ENCODE measurements at regions not wholly inside any gene's neighbourhood (a gene's known extent, or its start where the extent isn't known, plus 50 kb on each side); places are given as distances from the start of the nearest gene placed in this dataset.

DNA sequence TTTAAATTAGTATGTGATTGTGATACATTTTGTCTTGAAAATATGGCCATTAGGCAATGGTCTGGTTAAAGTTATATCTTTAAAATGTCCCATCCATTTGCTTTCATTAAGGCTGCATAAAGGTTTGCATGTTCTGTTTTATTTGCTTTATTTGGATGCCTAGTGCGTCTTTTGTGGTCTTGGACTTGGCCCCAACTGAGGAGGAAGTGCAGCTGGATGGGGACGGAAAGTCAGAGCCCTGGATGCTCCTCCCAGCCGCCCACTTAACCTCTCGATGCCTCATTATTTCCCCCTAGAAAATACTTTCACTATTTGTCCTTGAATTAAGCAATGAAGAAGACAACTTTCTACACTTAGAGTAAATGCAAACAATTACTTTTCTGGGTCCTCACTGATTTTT is 898.2 kb downstream of the MCTP2 start:
- TF ChIP-seq, protein P1, sequence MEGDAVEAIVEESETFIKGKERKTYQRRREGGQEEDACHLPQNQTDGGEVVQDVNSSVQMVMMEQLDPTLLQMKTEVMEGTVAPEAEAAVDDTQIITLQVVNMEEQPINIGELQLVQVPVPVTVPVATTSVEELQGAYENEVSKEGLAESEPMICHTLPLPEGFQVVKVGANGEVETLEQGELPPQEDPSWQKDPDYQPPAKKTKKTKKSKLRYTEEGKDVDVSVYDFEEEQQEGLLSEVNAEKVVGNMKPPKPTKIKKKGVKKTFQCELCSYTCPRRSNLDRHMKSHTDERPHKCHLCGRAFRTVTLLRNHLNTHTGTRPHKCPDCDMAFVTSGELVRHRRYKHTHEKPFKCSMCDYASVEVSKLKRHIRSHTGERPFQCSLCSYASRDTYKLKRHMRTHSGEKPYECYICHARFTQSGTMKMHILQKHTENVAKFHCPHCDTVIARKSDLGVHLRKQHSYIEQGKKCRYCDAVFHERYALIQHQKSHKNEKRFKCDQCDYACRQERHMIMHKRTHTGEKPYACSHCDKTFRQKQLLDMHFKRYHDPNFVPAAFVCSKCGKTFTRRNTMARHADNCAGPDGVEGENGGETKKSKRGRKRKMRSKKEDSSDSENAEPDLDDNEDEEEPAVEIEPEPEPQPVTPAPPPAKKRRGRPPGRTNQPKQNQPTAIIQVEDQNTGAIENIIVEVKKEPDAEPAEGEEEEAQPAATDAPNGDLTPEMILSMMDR (IDR thresholded peaks at IDR 0.05; ENCODE audit: low read depth, low read length): no peak
- H3K4me3 ChIP-seq (ENCODE audit: low read depth, low read length): no peak overlapping the region

- TF ChIP-seq, protein P1 (IDR thresholded peaks at IDR 0.05; ENCODE audit: low read depth, low read length): no peak
- H3K4me3 ChIP-seq (ENCODE audit: low read depth, low read length): no peak overlapping the region
Observed at GRCh38 chr15:95131131-95131556, 899.8 kb downstream of the MCTP2 start.

GRCh38 chr15:95132774-95133173 is 901.4 kb downstream of the MCTP2 start:
- TF ChIP-seq, protein P1 (IDR thresholded peaks at IDR 0.05; ENCODE audit: low read depth, low read length): no peak
- no peak overlapping the region for H3K4me3 ChIP-seq (ENCODE audit: low read depth, low read length)

DNA sequence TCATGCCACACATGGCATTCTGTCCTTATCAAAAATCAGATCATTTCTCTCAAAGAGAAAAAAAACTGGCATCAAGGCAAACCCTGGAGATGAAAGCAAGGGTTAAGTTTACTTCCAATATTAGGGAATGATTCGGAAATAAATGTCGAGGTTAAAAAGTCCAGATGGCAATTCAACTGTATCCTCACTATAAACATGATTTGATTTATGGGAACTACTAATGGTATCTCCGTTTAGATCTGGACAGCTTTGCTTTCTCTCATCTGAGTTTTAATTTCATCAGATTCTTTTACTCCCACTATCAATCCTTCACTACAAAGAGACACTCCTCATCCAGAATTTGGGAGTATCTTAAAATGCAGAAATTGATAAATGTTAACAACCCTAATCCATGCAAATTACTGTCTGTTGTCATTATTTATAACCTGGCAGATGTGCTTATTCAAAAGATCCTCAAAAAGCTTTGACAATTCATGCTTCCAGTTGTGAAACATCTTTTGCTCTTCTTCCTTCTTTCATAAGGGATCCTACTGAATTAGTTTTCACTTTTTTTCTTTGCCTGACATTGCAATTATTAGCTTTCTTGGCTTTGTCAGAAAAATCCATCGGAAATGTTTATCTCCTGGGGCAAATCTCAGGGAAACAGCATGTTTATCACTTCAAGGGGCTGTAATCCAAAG is 903.2 kb downstream of the MCTP2 start:
- no peak overlapping the region for H3K4me3 ChIP-seq (ENCODE audit: low read depth, low read length)
- TF ChIP-seq, protein P1 (IDR thresholded peaks at IDR 0.05; ENCODE audit: low read depth, low read length): no peak

GRCh38 chr15:95138604-95139270 is 907.4 kb downstream of the MCTP2 start:
- TF ChIP-seq, protein P1 (IDR thresholded peaks at IDR 0.05; ENCODE audit: low read depth, low read length): no peak
- H3K4me3 ChIP-seq (ENCODE audit: low read depth, low read length): no peak overlapping the region

- no peak overlapping the region for H3K4me3 ChIP-seq (ENCODE audit: low read depth, low read length)
- TF ChIP-seq, protein P1 (IDR thresholded peaks at IDR 0.05; ENCODE audit: low read depth, low read length): no peak
Observed at GRCh38 chr15:95141486-95141885, 910.1 kb downstream of the MCTP2 start.

DNA sequence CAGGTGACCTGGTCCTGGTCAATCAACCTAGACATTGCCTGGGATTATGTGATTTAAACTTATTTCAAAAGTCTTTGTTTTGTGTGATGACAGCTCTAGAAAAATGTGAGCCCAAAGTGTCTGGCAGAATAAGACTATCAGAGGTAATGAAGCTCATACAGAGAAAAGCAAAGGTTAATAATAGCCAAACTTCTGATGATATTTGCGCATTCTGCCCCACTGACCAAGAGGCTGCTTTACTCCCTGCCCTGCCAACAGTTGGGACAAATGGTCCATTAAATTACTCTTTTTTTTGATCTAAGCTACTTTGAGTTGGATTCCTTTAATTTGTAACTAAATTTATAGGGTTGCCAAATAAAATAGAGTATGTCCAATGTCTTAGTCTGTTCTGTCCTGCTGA is 911.2 kb downstream of the MCTP2 start:
- no peak overlapping the region for H3K4me3 ChIP-seq (ENCODE audit: low read depth, low read length)
- TF ChIP-seq, protein P1 (IDR thresholded peaks at IDR 0.05; ENCODE audit: low read depth, low read length): no peak
